Caki2 (cell line): ENCODE measurements at regions not wholly inside any gene's neighbourhood (a gene's known extent, or its start where the extent isn't known, plus 50 kb on each side); places are given as distances from the start of the nearest gene placed in this dataset.
"Not testable (repeated sequence)": the region's sequence is repeated elsewhere in the genome, so short reads cannot be mapped to it uniquely, and the experiment has no call there.

Source experiments
- DNase-seq: peaks from one replicate; pipeline ENCODE4 v3.0.0-alpha.2; 2015; ENCODE audit warnings: low read depth
- in situ Hi-C: cut with HindIII; loops from 2 replicates; pipeline ENCODE4 v1.10.0; 2016; ENCODE audit warnings: low sequenced_read_pairs, low pct_unique_long_range_greater_than_20kb, mixed read lengths

DNA sequence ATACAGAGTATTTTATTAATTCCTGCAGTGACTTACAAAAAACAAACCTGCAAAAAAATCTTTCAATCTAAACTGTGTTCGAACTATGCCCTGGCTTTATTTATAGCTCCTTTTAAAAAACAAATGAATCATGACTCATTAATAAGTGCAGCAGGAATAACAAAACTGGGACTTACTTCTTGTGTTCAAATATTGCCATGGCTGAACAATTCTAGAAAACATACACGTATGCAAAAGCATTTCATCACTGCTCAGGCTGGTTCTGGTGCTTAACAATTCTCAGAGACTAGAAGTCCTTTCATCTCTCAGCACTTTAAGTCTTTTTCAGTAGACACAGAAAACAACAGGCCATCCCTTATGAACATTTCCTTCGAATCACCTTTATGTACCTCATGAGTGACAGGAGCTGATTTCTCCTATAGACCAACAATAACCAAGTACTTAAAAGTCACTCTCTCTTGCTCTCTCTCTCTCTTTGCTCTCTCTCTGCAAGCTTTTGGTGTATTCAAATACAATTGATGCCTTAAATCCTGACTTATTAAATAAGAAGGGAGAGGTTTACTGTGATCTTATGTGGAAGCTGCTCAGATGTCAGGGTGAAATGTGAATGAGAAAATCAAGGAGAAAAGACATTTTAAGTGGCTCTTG, 268.8 kb downstream of the TTC8 start:
- no peak for DNase-seq
- in situ Hi-C loops: no loop called here

DNA sequence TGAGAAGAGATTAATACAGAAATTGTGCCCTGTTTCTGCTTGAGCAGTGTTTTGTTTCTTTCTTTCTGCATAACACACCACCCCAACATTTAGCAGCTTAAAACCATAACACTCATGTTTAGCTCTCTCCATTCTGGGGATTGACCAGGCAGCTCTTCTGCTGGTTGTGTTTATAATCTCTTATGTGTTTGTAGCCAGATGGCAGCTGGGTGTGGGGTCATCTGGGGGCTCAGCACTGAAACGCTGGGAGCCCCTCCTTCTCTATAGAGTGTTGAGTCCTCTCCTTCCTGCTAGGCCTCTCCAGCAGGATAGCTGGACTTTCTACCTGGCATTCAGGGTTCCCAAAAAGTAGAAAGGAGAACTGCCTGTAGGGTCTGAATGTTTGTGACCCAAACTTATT, 270.6 kb downstream of the TTC8 start:
- no peak for DNase-seq
- in situ Hi-C loops: no loop called here

DNA sequence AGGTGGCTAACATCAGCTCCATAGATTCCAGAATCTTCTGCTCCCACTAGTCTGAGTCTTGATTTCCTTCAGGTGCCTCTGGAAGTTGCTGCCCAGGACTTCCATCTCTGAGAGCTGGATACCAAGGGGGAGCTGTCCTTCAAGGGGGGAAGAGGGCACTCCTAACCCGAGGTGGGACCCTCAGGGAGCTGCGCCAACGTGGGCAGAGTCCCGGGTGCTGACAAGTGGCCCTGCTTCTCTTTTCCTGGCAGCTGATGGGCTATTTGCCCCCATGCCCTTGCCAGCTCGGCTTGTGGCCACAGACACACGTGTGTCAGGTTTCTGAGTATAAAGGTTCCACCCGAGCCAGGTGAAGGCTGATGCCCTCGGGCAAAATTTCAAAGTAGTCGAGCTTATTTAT, 272.5 kb downstream of the TTC8 start:
- in situ Hi-C loops: no loop called here
- DNase-seq: no peak

DNA sequence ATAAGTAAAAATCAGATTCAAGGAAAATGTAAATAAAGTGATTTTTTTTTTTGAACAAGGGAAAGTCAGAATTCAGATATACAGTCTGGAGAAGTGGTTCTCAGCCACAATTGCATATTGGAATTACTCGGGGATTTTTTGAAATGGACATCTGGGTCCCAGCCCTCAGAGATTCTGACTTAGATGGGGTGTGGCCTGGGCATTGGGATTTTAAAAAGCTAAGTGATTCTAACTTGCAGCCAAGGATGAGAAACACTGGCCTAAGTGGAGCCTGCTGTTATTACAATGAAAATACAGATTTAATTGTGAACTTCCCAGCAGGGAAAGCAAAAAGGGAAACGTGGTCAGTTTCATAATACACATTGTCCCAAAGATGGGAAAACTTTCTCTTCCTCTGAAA, 273.8 kb downstream of the TTC8 start:
- DNase-seq: no peak

DNA sequence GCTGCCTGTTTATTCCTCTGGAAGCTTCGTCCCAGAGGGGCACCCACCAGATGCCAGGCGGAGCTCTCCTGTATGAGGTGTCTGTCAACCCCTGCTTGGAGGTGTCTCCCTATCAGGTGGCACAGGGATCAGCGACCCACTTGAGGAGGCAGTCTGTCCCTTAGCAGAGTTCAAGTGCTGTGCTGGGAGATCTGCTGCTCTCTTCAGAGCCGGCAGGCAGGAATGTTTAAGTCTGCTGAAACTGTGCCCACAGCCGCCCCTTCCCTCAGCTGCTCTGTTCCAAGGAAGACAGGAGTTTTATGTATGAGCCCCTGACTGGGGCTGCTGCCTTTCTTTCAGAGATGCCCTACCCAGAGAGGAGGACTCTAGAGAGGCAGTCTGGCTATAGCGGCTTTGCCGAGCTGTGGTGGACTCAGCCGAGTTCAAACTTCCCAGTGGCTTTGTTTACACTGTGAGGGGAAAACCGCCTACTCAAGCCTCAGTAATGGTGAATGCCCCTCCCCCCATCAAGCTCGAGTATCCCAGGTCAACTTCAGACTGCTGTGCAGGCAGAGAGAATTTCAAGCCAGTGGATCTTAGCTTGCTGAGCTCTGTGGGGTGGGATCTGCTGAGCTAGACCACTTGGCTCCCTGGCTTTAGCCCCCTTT, 279.8 kb downstream of the TTC8 start:
- DNase-seq, in situ Hi-C loops: not testable (repeated sequence)

More for the DNA sequence above, 273.8 kb downstream of the TTC8 start:
- in situ Hi-C loops: no loop called here

DNA sequence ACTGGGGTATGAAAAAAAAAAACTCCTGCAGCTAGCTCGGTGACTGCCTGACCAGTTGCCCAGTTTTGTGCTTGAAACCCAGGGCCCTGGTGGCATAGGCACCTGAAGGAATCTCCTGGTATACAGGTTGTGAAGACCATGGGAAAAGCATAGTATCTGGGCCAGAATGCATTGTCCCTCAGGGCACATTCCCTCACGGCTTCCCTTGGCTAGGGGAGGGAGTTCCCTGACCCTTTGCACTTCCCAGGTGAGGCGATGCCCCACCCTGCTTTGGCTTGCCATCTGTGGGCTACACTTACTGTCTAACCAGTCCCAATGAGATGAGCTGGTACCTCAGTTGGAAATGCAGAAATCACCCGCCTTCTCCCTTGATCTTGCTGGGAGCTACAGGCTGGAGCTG, 280.4 kb downstream of the TTC8 start:
- in situ Hi-C loops, DNase-seq: not testable (repeated sequence)
